Stimulated activated CD4-positive, alpha-beta T cell treated with anti-CD3 and anti-CD28 coated beads, TNF-alpha, amount 100 ng/mL, for 1 hour (primary cell): ENCODE measurements at regions not wholly inside any gene's neighbourhood (a gene's known extent, or its start where the extent isn't known, plus 50 kb on each side); places are given as distances from the start of the nearest gene placed in this dataset.
A peak's percentile ranks its signal among the peaks of the same experiment; 100 is the strongest.

Source experiments
- DNase-seq, 3 donors: peaks; one replicate each; pipeline ENCODE4 v3.0.0-alpha.2; 2020; ENCODE audit warnings: low read depth in 3 of 3, low spot score in 1 of 3

DNA sequence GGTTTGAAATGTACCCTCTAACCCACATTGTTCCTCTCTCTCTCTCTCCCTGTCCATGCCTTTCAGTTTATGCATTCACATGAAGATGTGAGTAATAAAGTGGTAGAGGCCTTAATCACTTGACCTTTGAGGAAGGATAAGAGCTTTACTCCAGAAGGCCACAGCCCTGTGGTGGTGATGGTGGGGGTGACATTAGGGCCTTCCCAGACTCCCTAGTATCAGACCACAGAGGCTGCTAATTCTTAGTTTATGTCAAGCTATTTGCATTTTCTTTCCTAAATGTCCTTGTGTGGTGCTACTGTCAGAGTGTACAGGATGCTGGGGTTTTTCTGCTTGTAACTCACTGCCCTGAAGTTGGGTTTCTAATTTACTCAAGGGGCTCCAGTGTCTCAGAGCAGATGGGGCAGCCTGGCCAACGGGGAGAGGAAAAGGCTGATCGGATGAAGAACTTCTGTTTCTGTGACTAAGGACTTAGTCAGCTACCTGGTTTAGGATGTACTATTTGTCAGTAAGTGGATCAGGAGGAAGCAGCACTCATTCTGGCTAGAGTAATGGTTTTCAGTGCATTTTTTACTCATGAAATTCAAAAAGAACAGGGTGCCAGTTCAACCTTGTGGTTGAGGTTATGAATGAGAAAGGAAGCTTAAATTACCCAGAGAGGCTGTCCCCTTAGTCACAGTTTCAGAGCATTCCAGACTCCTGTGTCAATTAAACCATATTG is 509.6 kb upstream of the DIPK2B start:
- peak in 1 of 3 donors; percentile 18 for DNase-seq

- no peak for DNase-seq
Observed at GRCh38 chrX:45709381-45709780, 508.7 kb upstream of the DIPK2B start.

- DNase-seq, result no peak
Observed at GRCh38 chrX:45699158-45699557, 498.5 kb upstream of the DIPK2B start.

DNA sequence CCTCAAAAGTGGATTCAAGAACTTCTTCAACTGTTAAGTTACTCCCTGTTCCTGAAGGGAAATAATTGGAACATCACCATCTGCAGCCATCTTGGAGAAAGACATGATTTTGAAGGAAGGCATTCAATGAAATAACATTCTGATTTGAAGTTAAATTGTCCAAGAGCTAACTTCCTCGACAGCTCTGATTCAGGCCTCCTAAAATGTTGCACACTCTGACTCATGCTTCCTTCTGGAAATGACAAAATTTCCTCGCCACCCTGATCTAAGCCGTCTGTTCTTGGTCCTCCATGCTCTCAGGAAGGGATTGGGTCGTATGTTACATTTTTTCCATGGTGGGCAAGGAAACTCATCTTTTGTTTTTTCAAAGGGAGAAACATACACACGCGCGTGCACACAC is 496.9 kb upstream of the DIPK2B start:
- DNase-seq, result no peak

GRCh38 chrX:45696736-45697135 is 496.1 kb upstream of the DIPK2B start:
- DNase-seq, result no peak

GRCh38 chrX:45689971-45690370 is 489.3 kb upstream of the DIPK2B start:
- DNase-seq, result no peak

DNA sequence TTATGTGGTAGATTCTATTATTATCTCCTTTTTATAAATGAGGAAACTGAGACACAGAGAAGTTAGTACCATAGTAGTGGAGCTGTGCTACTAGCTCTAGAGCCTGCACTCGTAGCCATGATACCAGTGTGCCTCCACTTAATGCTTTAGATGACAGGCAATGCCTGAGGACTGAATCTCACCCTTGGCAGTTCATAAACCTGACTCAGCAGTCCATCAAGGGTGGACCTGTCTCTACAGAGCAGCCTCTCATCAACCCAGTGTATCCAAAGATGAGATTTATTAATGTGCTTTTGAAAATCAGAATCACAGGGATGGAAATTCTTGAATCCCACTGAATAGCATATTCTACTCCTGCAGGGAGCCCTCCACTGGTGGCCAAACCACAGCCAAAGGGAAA is 483.2 kb upstream of the DIPK2B start:
- no peak for DNase-seq

- no peak for DNase-seq
Observed at GRCh38 chrX:45681891-45682290, 481.2 kb upstream of the DIPK2B start.

DNA sequence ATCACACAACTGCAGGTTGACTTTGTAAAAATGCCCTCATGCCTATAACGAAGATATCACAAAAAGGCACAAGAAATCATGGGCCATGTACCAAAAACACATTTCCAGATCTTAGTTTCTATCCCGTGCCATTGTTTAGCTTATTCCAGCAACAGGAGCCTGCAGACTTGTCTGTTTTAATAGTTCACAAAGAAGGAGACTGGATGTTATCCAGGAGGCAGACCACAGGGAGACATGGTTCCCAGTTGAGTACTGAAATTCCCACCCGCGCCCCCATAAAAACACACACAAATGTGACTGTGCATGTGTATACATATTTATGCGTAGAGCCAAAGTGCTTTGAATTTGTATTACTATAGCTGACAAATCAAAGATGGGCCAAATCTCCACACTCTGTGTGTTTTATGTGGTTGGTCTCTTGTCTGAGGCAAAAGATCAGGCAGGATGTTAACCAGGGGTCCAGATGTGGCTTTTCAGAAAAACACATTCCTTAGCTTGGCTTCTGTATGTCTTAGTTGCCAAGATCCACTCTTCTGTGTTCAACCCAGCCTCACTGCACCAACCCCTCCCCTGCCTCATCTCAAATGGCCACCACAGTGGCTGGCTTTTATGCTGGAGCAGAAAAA is 469.2 kb upstream of the DIPK2B start:
- no peak for DNase-seq

DNA sequence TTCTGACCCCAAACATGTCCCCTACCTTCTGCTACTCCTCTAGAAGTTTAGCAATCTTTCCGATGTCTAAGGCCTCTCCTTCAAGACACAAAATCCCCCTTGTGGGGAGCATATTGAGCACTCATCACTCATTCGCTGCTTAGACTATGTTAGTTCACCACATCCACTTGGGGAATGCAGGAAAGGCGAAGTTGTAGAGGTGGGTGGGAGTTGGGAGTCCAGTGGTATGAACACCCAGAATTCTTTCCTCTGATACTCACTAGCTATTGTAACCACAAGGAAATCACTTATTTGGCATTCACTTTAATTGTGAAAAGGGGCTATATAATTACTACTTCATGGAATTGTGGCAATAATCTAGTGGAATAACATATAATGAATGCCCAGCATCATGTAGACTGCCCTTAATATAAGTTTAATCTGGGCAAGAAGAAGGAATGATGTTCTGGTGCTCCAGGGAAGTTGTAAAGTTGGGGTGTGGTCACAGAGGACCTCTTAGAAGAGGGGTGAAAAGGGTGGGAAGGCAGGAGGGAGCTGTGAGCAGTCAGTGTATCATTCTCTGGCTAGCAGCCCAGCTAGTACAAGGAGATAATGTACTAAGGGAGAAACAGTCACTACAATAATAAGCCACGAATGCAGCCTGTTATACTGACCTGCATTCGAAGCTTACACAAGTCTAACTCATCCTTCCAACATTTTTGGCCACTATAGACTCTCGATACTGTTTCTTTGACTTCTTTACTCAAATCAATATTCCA is 468.2 kb upstream of the DIPK2B start:
- no peak for DNase-seq

DNA sequence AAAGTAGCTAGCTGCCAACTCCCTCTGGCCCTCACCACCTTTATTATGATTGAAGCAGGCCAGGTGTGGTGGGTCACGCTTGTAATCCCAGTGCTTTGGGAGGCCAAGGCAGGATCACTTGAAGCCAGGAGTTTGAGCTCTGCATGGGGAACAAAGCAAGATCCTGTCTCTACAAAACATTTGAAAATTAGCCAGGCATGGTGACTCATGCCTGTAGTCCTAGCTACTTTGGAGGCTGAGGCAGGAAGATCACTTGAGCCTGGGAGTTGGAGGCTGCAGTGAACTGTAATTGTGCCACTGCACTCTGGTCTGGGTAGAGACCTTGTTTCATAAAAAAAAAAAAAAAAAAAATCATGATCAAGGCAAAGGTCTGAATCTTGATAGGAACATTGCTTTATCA is 467.0 kb upstream of the DIPK2B start:
- DNase-seq, result no peak

DNA sequence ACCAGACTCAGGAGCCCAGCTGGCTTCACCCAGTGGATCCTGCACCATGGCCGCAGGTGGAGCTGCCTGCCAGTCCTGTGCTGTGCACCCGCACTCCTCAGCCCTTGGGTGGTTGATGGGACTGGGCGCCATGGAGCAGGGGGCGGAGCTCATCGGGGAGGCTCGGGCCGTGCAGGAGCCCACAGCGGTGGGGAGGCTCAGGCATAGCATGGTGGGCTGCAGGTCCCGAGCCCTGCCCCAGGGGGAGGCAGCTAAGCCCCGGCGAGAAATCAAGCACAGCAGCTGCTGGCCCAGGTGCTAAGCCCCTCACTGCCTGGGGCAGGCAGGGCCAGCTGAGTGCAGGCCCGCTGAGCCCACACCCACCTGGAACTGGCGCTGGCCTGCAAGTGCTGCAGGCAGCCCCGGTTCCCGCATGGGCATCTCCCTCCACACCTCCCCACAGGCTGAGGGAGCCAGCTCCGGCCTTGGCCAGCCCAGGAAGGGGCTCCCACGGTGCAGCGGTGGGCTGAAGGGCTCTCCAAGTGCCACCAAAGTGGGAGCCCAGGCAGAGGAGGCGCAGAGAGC is 464.1 kb upstream of the DIPK2B start:
- DNase-seq, result no peak

GRCh38 chrX:45660477-45660876 is 459.8 kb upstream of the DIPK2B start:
- no peak for DNase-seq

DNA sequence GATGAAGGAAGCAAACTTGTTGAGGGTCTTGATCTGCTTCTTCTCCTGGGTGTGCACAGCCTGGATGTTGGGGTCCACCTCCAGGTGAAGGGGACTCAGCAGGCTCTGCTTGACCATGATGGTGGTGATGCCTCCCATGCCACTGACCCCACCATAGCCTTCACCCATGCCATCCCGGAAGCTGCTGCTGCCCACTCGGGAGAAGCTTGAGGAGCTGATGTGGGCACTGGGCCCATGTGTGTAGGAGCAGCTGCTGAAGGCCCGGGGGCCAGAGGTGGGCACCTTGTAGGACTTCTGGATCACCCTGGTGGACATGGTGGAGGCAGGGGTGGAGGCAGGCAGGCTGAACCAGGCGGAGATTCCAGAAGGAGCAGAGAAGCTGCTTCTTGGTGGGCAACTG is 432.7 kb upstream of the DIPK2B start:
- DNase-seq, result no peak

DNA sequence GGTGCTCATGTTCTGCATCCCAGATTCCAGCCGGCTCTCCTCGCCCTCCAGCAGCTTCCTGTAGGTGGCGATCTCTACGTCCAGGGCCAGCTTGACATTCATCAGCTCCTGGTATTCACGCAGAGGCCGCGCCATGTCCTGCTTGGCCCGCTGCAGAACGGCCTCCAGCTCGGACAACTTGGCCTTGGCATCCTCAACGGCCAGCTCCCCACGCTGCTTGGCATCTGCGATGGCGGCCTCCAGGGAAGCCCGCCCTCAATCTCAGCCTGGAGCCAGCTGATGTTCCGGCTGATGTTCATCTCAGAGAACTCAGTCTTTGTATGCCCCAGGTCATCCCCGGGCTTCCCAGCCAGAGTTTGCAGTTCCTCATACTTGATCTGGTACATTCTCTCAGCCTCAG is 431.8 kb upstream of the DIPK2B start:
- no peak for DNase-seq

GRCh38 chrX:45630078-45630477 is 429.4 kb upstream of the DIPK2B start:
- no peak for DNase-seq

DNA sequence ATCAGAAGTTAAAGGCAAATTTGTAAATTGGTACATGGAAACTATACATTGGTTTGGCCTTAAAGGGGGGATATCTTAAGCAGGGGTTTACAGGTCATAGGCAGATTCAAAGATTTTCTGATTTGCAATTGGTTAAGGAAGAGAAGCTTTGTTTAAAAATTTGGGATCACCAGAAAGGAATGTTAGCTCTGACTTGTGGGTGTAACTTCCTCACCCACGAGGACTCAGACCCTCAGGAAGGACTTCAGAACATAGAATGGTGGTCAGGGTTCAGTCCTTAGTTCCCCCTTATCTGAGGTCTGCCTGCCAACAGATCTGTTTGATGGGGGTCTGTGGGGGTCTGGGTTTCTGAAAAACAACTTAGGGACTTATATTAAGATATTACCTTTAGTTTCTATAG is 427.4 kb upstream of the DIPK2B start:
- DNase-seq, result no peak

GRCh38 chrX:45623266-45623665 is 422.6 kb upstream of the DIPK2B start:
- DNase-seq, result no peak

DNA sequence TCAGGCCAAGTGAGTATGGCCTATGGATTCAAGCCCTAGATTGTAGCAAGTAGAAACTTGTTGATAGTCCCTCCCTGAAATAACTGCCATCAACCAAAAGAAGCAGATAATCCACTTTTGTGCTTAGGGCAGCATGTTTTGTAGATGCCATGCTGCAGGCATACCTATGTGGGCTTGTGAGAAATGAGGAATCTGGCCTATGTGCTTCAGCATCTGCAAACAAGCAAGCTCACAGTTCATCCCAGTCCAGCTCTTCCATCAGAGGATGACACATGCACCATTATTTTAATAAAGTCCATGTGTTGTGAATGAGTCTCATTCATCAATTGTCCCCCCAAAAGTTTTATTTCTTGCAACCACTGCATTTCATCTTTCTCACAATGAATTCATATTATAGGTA is 421.9 kb upstream of the DIPK2B start:
- no peak for DNase-seq

DNA sequence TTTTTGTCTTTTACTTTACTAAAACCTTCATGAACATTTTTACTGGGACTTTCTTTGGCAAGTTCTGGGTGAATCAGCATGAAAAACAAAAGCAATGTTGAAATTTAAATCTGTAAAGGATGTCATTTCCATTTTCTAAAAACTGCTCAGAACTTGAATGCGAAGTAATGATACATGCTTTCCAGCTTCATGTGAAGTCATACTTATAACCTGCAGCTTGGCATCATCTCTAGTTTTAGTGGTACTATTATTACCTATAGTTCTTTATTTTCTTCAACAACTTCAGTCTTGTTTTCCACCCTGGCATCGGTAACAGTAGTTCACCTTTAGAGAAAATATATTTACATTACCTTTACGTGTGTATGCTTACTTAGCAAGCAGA is 421.4 kb upstream of the DIPK2B start:
- no peak for DNase-seq

DNA sequence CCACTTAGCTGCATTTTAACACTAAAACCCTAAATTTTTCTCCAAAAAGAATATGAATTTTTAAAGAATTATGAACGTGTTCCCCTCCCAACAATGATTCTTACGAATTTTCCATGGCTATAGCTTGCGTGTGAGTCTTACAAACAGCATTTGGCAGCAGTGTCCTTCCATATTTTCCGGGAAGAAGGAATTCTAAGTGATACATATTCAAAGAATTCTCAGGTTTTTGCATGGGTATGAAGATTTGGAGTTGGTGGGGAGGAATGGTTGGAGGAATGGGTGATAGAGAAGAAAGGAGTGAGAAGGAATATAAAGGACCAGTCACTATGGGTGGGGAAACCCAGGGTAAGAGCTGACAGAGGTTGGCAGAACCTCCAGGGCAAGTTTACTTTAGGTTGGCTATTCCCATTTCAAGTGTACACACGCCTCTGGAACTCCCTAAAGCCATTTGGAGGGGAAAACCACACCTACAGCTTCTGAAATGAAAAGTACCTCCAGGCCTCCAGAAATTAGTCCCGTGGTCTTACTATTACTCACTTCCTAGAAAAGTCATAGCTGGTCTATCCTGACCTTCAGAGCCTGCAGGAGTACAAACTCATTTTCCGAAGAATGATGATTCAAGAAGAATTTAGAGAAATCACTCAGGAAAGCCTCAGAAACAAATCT is 420.8 kb upstream of the DIPK2B start:
- no peak for DNase-seq

DNA sequence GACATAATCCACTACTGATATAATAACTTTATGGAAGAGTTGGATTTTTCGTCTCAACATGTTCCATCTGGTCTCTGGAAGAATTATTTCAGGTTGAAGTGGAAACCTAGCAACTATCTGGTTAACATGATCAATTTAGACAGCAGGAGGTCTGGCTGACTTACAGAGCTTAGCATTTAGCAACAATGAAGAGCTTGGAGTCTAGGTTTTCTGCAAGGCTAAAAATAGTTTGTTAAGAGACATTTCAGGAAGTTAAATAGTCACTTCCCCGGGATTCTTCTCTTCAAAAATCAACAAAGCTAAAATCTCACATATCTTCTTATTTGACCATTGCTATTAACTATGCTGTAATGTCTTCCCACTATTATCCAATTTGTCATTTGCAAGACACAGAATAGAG is 418.6 kb upstream of the DIPK2B start:
- no peak for DNase-seq
